H9 (cell line): ENCODE measurements at regions not wholly inside any gene's neighbourhood (a gene's known extent, or its start where the extent isn't known, plus 50 kb on each side); places are given as distances from the start of the nearest gene placed in this dataset.

Experiments used
- DNase-seq: peaks from one replicate; pipeline ENCODE4 v3.0.0-alpha.2; 2017
- H2AFZ ChIP-seq: one replicate; pipeline ENCODE4 v1.6.1; 2013; ENCODE audit warnings: mild to moderate bottlenecking, low read length, control low read depth, moderate library complexity
- H2AK5ac ChIP-seq: 2 replicates; pipeline ENCODE4 v1.6.1; 2013; ENCODE audit warnings: low read length, control low read depth, mixed read lengths; ENCODE audit not compliant: insufficient read length
- H2BK120ac ChIP-seq: one replicate; pipeline ENCODE4 v1.6.1; 2013; ENCODE audit warnings: low read depth, mild to moderate bottlenecking, low read length, control low read depth, inconsistent platforms; ENCODE audit not compliant: poor library complexity, severe bottlenecking
- H2BK12ac ChIP-seq: 2 replicates; pipeline ENCODE4 v1.6.1; 2013; ENCODE audit warnings: low read length, control low read depth, mixed read lengths, low read depth; ENCODE audit not compliant: insufficient read length
- H2BK15ac ChIP-seq: 2 replicates; pipeline ENCODE4 v1.6.1; 2013; ENCODE audit warnings: low read depth, low read length, control low read depth
- H2BK20ac ChIP-seq: one replicate; pipeline ENCODE4 v1.6.1; 2013; ENCODE audit warnings: low read depth, mild to moderate bottlenecking, low read length, control low read depth, inconsistent platforms; ENCODE audit not compliant: poor library complexity, severe bottlenecking
- H2BK5ac ChIP-seq: 2 replicates; pipeline ENCODE4 v1.6.1; 2013; ENCODE audit warnings: low read length, control low read depth, mixed read lengths; ENCODE audit not compliant: insufficient read length
- H3K14ac ChIP-seq: 2 replicates; pipeline ENCODE4 v1.6.1; 2013; ENCODE audit warnings: low read length, control low read depth; ENCODE audit not compliant: insufficient read depth
- H3K18ac ChIP-seq: 2 replicates; pipeline ENCODE4 v1.6.1; 2013; ENCODE audit warnings: low read depth, mild to moderate bottlenecking, mixed read lengths, low read length, control low read depth; ENCODE audit not compliant: insufficient read length
- H3K23ac ChIP-seq: 2 replicates; pipeline ENCODE4 v1.6.1; 2013; ENCODE audit warnings: low read length, control low read depth, mixed read lengths, low read depth; ENCODE audit not compliant: insufficient read length
- H3K23me2 ChIP-seq: 2 replicates; pipeline ENCODE4 v1.6.1; 2013; ENCODE audit warnings: low read depth, mild to moderate bottlenecking, mixed read lengths, low read length, control low read depth; ENCODE audit not compliant: insufficient read length, poor library complexity, severe bottlenecking
- H3K27ac ChIP-seq: 2 replicates; pipeline ENCODE4 v1.5.1; 2013; ENCODE audit warnings: low read length, control low read depth, mixed read lengths, low read depth; ENCODE audit not compliant: insufficient read length
- H3K27me3 ChIP-seq: 2 replicates; pipeline ENCODE4 v1.6.1; 2013; ENCODE audit warnings: low read length, control low read depth, inconsistent platforms; ENCODE audit not compliant: insufficient read depth
- H3K4ac ChIP-seq: 2 replicates; pipeline ENCODE4 v1.6.1; 2013; ENCODE audit warnings: low read depth, mild to moderate bottlenecking, control low read depth, inconsistent platforms, low read length, moderate library complexity
- H3K4me1 ChIP-seq: 2 replicates; pipeline ENCODE4 v1.6.1; 2013; ENCODE audit warnings: low read length, control low read depth, inconsistent platforms; ENCODE audit not compliant: insufficient read depth
- H3K4me2 ChIP-seq: 2 replicates; pipeline ENCODE4 v1.6.1; 2013; ENCODE audit warnings: low read length, control low read depth, mixed read lengths; ENCODE audit not compliant: insufficient read length, insufficient read depth
- H3K56ac ChIP-seq: 2 replicates; pipeline ENCODE4 v1.6.1; 2013; ENCODE audit warnings: low read depth, mild to moderate bottlenecking, mixed read lengths, low read length, control low read depth; ENCODE audit not compliant: insufficient read length
- H3K79me1 ChIP-seq: 2 replicates; pipeline ENCODE4 v1.6.1; 2013; ENCODE audit warnings: low read depth, mild to moderate bottlenecking, moderate library complexity, low read length, control low read depth, inconsistent platforms; ENCODE audit not compliant: insufficient read depth, poor library complexity, severe bottlenecking
- H3K79me2 ChIP-seq: 2 replicates; pipeline ENCODE4 v1.6.1; 2013; ENCODE audit warnings: low read length, control low read depth, inconsistent platforms; ENCODE audit not compliant: insufficient read depth
- H3K9ac ChIP-seq: 2 replicates; pipeline ENCODE4 v1.6.1; 2013; ENCODE audit warnings: low read length, control low read depth, mixed read lengths; ENCODE audit not compliant: insufficient read length; ENCODE audit errors: extremely low read depth
- H3K9me3 ChIP-seq: one replicate; pipeline ENCODE4 v1.6.1; 2013; ENCODE audit warnings: low read depth, low read length, inconsistent platforms; ENCODE audit not compliant: control insufficient read depth
- H3T11ph ChIP-seq: one replicate; pipeline ENCODE4 v1.6.1; 2013; ENCODE audit warnings: mild to moderate bottlenecking, low read length, control low read depth, inconsistent platforms
- H4K20me1 ChIP-seq: one replicate; pipeline ENCODE4 v1.6.1; 2013; ENCODE audit not compliant: control insufficient read depth, insufficient read length, insufficient read depth
- H4K5ac ChIP-seq: 2 replicates; pipeline ENCODE4 v1.6.1; 2013; ENCODE audit warnings: low read depth, mild to moderate bottlenecking, mixed read lengths, low read length, control low read depth; ENCODE audit not compliant: insufficient read length
- H4K8ac ChIP-seq: replicated peaks from 2 replicates; pipeline ENCODE4 v1.6.1; 2013; ENCODE audit warnings: low read length, control low read depth, mixed read lengths, low read depth; ENCODE audit not compliant: insufficient read length
- H4K91ac ChIP-seq: 2 replicates; pipeline ENCODE4 v1.6.1; 2013; ENCODE audit warnings: low read depth, mild to moderate bottlenecking, moderate library complexity, mixed read lengths, low read length, control low read depth; ENCODE audit not compliant: insufficient read length
- H3K27ac Mint-ChIP-seq, 3 experiments: 2 replicates in 2 of 3; 3 replicates in 1 of 3; pipeline ENCODE4 v1.8.0; 2020 to 2021; ENCODE audit warnings: mixed read lengths in 3 of 3, mild to moderate bottlenecking in 1 of 3, moderate library complexity in 1 of 3
- H3K27me3 Mint-ChIP-seq: 2 replicates; pipeline ENCODE4 v1.8.0; 2021; ENCODE audit warnings: low read depth, mild to moderate bottlenecking, moderate library complexity, mixed read lengths
- H3K36me3 Mint-ChIP-seq, 3 experiments: 2 replicates in 2 of 3; 3 replicates in 1 of 3; pipeline ENCODE4 v1.8.0; 2020 to 2021; ENCODE audit warnings: low read depth in 3 of 3, mixed read lengths in 3 of 3; ENCODE audit not compliant: insufficient read depth in 1 of 3
- H3K4me1 Mint-ChIP-seq, 2 experiments: 2 replicates each; pipeline ENCODE4 v1.8.0; 2020; ENCODE audit warnings: mixed read lengths in 2 of 2
- H3K4me3 Mint-ChIP-seq, 2 experiments: 2 replicates in 1 of 2; 3 replicates in 1 of 2; pipeline ENCODE4 v1.8.0; 2020 to 2021; ENCODE audit warnings: mild to moderate bottlenecking in 2 of 2, mixed read lengths in 2 of 2, moderate library complexity in 1 of 2
- H3K9me3 Mint-ChIP-seq, 2 experiments: 2 replicates in 1 of 2; 3 replicates in 1 of 2; pipeline ENCODE4 v1.8.0; 2020; ENCODE audit warnings: mild to moderate bottlenecking in 2 of 2, mixed read lengths in 2 of 2, moderate library complexity in 1 of 2
- CTCF ChIP-seq: fragments of 200-600 bp; sonication (generic); conservative IDR thresholded peaks from 3 replicates; pipeline ENCODE4 v1.8.0; 2021; ENCODE audit warnings: antibody characterized with exemption, mild to moderate bottlenecking
- WGBS: extraction: QIAGEN DNeasy Blood & Tissue Kit; methylation state at CpG from one replicate; pipeline ENCODE4 v1.1.7; 2013; ENCODE audit warnings: missing lambda C conversion rate, low lambda C conversion rate, mixed read lengths; ENCODE audit not compliant: insufficient read length; ENCODE audit errors: extremely low coverage; 5-methylcytosine and 5-hydroxymethylcytosine counted together

GRCh38 chr2:5539282-5540165 lies 152.7 kb upstream of the SOX11 start:
- no peak overlapping the region for H3K9ac ChIP-seq
- H3K4me1 ChIP-seq, result no peaks in the 10 kb centered on the region; the same call in 1 of the 2 replicates
- no peak overlapping the region for H2BK120ac ChIP-seq
- H3K4ac ChIP-seq, result no peak overlapping the region
- WGBS, result no CpG with 5 or more reads among the region's 18 CpGs
- H3K23me2 ChIP-seq, result no peaks in the 10 kb centered on the region
- H3K27me3 Mint-ChIP-seq, result no peaks in the 10 kb centered on the region; the same call in 1 of the 2 replicates
- H2AFZ ChIP-seq, result peak overlapping the region; percentile 2
- no peak overlapping the region for H3K14ac ChIP-seq
- peaks cover 12 to 28% (median 17%) of the 10 kb centered on the region in 3 experiments; a peak in 6 of 7 replicates for H3K36me3 Mint-ChIP-seq
- no peaks in the 10 kb centered on the region for H4K20me1 ChIP-seq
- DNase-seq, result peak; percentile 34
- no peak overlapping the region for H3K18ac ChIP-seq
- no peak overlapping the region for H2BK5ac ChIP-seq
- no peak overlapping the region for H3K27ac ChIP-seq
- no peak overlapping the region for H4K91ac ChIP-seq
- no peak for TF ChIP-seq CTCF
- no peaks in the 10 kb centered on the region for H3K27me3 ChIP-seq
- H3K23ac ChIP-seq, result no peak overlapping the region
- H3K27ac Mint-ChIP-seq, result peak overlapping the region in 1 of 3 experiments; percentile 86; a peak in 1 of 7 replicates
- peak overlapping the region; percentile 5 to 40; a peak in 3 of 5 replicates for H3K4me3 Mint-ChIP-seq
- H2BK15ac ChIP-seq, result no peak overlapping the region
- no peak overlapping the region for H3K4me2 ChIP-seq
- H4K8ac ChIP-seq, result no peak overlapping the region
- peaks cover 24 to 30% of the 10 kb centered on the region in 2 experiments for H3K4me1 Mint-ChIP-seq
- H2AK5ac ChIP-seq, result no peak overlapping the region
- no peaks in the 10 kb centered on the region for H3K79me2 ChIP-seq
- peaks cover 22 to 23% of the 10 kb centered on the region in 2 experiments for H3K9me3 Mint-ChIP-seq
- H3T11ph ChIP-seq, result no peak overlapping the region
- H3K9me3 ChIP-seq, result peaks cover 8% of the 10 kb centered on the region
- H3K79me1 ChIP-seq, result no peaks in the 10 kb centered on the region
- no peak overlapping the region for H2BK20ac ChIP-seq
- no peak overlapping the region for H2BK12ac ChIP-seq
- no peak overlapping the region for H4K5ac ChIP-seq
- H3K56ac ChIP-seq, result no peak overlapping the region
